H9 (cell line): ENCODE measurements at regions not wholly inside any gene's neighbourhood (a gene's known extent, or its start where the extent isn't known, plus 50 kb on each side); places are given as distances from the start of the nearest gene placed in this dataset.

Experiments used
- DNase-seq: peaks from one replicate; pipeline ENCODE4 v3.0.0-alpha.2; 2017
- H2AFZ ChIP-seq: one replicate; pipeline ENCODE4 v1.6.1; 2013; ENCODE audit warnings: mild to moderate bottlenecking, low read length, control low read depth, moderate library complexity
- H2AK5ac ChIP-seq: 2 replicates; pipeline ENCODE4 v1.6.1; 2013; ENCODE audit warnings: low read length, control low read depth, mixed read lengths; ENCODE audit not compliant: insufficient read length
- H2BK120ac ChIP-seq: one replicate; pipeline ENCODE4 v1.6.1; 2013; ENCODE audit warnings: low read depth, mild to moderate bottlenecking, low read length, control low read depth, inconsistent platforms; ENCODE audit not compliant: poor library complexity, severe bottlenecking
- H2BK12ac ChIP-seq: 2 replicates; pipeline ENCODE4 v1.6.1; 2013; ENCODE audit warnings: low read length, control low read depth, mixed read lengths, low read depth; ENCODE audit not compliant: insufficient read length
- H2BK15ac ChIP-seq: 2 replicates; pipeline ENCODE4 v1.6.1; 2013; ENCODE audit warnings: low read depth, low read length, control low read depth
- H2BK20ac ChIP-seq: one replicate; pipeline ENCODE4 v1.6.1; 2013; ENCODE audit warnings: low read depth, mild to moderate bottlenecking, low read length, control low read depth, inconsistent platforms; ENCODE audit not compliant: poor library complexity, severe bottlenecking
- H2BK5ac ChIP-seq: 2 replicates; pipeline ENCODE4 v1.6.1; 2013; ENCODE audit warnings: low read length, control low read depth, mixed read lengths; ENCODE audit not compliant: insufficient read length
- H3K14ac ChIP-seq: 2 replicates; pipeline ENCODE4 v1.6.1; 2013; ENCODE audit warnings: low read length, control low read depth; ENCODE audit not compliant: insufficient read depth
- H3K18ac ChIP-seq: 2 replicates; pipeline ENCODE4 v1.6.1; 2013; ENCODE audit warnings: low read depth, mild to moderate bottlenecking, mixed read lengths, low read length, control low read depth; ENCODE audit not compliant: insufficient read length
- H3K23ac ChIP-seq: 2 replicates; pipeline ENCODE4 v1.6.1; 2013; ENCODE audit warnings: low read length, control low read depth, mixed read lengths, low read depth; ENCODE audit not compliant: insufficient read length
- H3K23me2 ChIP-seq: 2 replicates; pipeline ENCODE4 v1.6.1; 2013; ENCODE audit warnings: low read depth, mild to moderate bottlenecking, mixed read lengths, low read length, control low read depth; ENCODE audit not compliant: insufficient read length, poor library complexity, severe bottlenecking
- H3K27ac ChIP-seq: 2 replicates; pipeline ENCODE4 v1.5.1; 2013; ENCODE audit warnings: low read length, control low read depth, mixed read lengths, low read depth; ENCODE audit not compliant: insufficient read length
- H3K27me3 ChIP-seq: 2 replicates; pipeline ENCODE4 v1.6.1; 2013; ENCODE audit warnings: low read length, control low read depth, inconsistent platforms; ENCODE audit not compliant: insufficient read depth
- H3K4ac ChIP-seq: 2 replicates; pipeline ENCODE4 v1.6.1; 2013; ENCODE audit warnings: low read depth, mild to moderate bottlenecking, control low read depth, inconsistent platforms, low read length, moderate library complexity
- H3K4me1 ChIP-seq: 2 replicates; pipeline ENCODE4 v1.6.1; 2013; ENCODE audit warnings: low read length, control low read depth, inconsistent platforms; ENCODE audit not compliant: insufficient read depth
- H3K4me2 ChIP-seq: 2 replicates; pipeline ENCODE4 v1.6.1; 2013; ENCODE audit warnings: low read length, control low read depth, mixed read lengths; ENCODE audit not compliant: insufficient read length, insufficient read depth
- H3K56ac ChIP-seq: 2 replicates; pipeline ENCODE4 v1.6.1; 2013; ENCODE audit warnings: low read depth, mild to moderate bottlenecking, mixed read lengths, low read length, control low read depth; ENCODE audit not compliant: insufficient read length
- H3K79me1 ChIP-seq: 2 replicates; pipeline ENCODE4 v1.6.1; 2013; ENCODE audit warnings: low read depth, mild to moderate bottlenecking, moderate library complexity, low read length, control low read depth, inconsistent platforms; ENCODE audit not compliant: insufficient read depth, poor library complexity, severe bottlenecking
- H3K79me2 ChIP-seq: 2 replicates; pipeline ENCODE4 v1.6.1; 2013; ENCODE audit warnings: low read length, control low read depth, inconsistent platforms; ENCODE audit not compliant: insufficient read depth
- H3K9ac ChIP-seq: 2 replicates; pipeline ENCODE4 v1.6.1; 2013; ENCODE audit warnings: low read length, control low read depth, mixed read lengths; ENCODE audit not compliant: insufficient read length; ENCODE audit errors: extremely low read depth
- H3K9me3 ChIP-seq: one replicate; pipeline ENCODE4 v1.6.1; 2013; ENCODE audit warnings: low read depth, low read length, inconsistent platforms; ENCODE audit not compliant: control insufficient read depth
- H3T11ph ChIP-seq: one replicate; pipeline ENCODE4 v1.6.1; 2013; ENCODE audit warnings: mild to moderate bottlenecking, low read length, control low read depth, inconsistent platforms
- H4K20me1 ChIP-seq: one replicate; pipeline ENCODE4 v1.6.1; 2013; ENCODE audit not compliant: control insufficient read depth, insufficient read length, insufficient read depth
- H4K5ac ChIP-seq: 2 replicates; pipeline ENCODE4 v1.6.1; 2013; ENCODE audit warnings: low read depth, mild to moderate bottlenecking, mixed read lengths, low read length, control low read depth; ENCODE audit not compliant: insufficient read length
- H4K8ac ChIP-seq: replicated peaks from 2 replicates; pipeline ENCODE4 v1.6.1; 2013; ENCODE audit warnings: low read length, control low read depth, mixed read lengths, low read depth; ENCODE audit not compliant: insufficient read length
- H4K91ac ChIP-seq: 2 replicates; pipeline ENCODE4 v1.6.1; 2013; ENCODE audit warnings: low read depth, mild to moderate bottlenecking, moderate library complexity, mixed read lengths, low read length, control low read depth; ENCODE audit not compliant: insufficient read length
- H3K27ac Mint-ChIP-seq, 3 experiments: 2 replicates in 2 of 3; 3 replicates in 1 of 3; pipeline ENCODE4 v1.8.0; 2020 to 2021; ENCODE audit warnings: mixed read lengths in 3 of 3, mild to moderate bottlenecking in 1 of 3, moderate library complexity in 1 of 3
- H3K27me3 Mint-ChIP-seq: 2 replicates; pipeline ENCODE4 v1.8.0; 2021; ENCODE audit warnings: low read depth, mild to moderate bottlenecking, moderate library complexity, mixed read lengths
- H3K36me3 Mint-ChIP-seq, 3 experiments: 2 replicates in 2 of 3; 3 replicates in 1 of 3; pipeline ENCODE4 v1.8.0; 2020 to 2021; ENCODE audit warnings: low read depth in 3 of 3, mixed read lengths in 3 of 3; ENCODE audit not compliant: insufficient read depth in 1 of 3
- H3K4me1 Mint-ChIP-seq, 2 experiments: 2 replicates each; pipeline ENCODE4 v1.8.0; 2020; ENCODE audit warnings: mixed read lengths in 2 of 2
- H3K4me3 Mint-ChIP-seq, 2 experiments: 2 replicates in 1 of 2; 3 replicates in 1 of 2; pipeline ENCODE4 v1.8.0; 2020 to 2021; ENCODE audit warnings: mild to moderate bottlenecking in 2 of 2, mixed read lengths in 2 of 2, moderate library complexity in 1 of 2
- H3K9me3 Mint-ChIP-seq, 2 experiments: 2 replicates in 1 of 2; 3 replicates in 1 of 2; pipeline ENCODE4 v1.8.0; 2020; ENCODE audit warnings: mild to moderate bottlenecking in 2 of 2, mixed read lengths in 2 of 2, moderate library complexity in 1 of 2
- TF ChIP-seq, protein P1 (sequence below): fragments of 200-600 bp; sonication (generic); conservative IDR thresholded peaks from 3 replicates; pipeline ENCODE4 v1.8.0; 2021; ENCODE audit warnings: antibody characterized with exemption, mild to moderate bottlenecking

DNA sequence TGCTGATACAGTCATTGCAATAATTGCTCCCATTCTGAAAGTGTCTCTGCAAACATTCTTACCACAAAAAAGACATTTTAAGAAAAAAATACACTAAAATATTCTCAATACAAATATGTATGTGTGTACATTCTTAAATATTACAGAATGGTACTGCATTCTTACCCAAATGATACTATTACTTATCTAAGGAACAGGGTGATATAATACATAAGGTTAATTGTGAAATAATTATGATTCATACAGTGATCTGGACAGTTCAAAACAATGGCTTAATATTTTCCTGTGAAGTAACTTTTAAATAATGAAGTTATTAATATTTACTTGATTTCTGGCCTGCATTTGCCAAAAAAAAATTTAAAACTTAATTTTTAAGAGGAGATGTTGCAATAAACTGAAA lies 694.6 kb downstream of the TUSC7 start:
- Histone ChIP-seq H3T11ph (no peak overlapping the region), H3K79me2 (no peaks in the 10 kb centered on the region), H2BK5ac (no peak overlapping the region), H3K27ac (no peak overlapping the region), H3K27me3 (no peaks in the 10 kb centered on the region; the same call in 1 of the 2 replicates), H3K56ac (no peak overlapping the region), H2BK120ac (no peak overlapping the region), H3K9me3 (no peaks in the 10 kb centered on the region), H2AK5ac (no peak overlapping the region), H2BK20ac (no peak overlapping the region), H3K23ac (no peak overlapping the region), H2BK12ac (no peak overlapping the region), H3K23me2 (no peaks in the 10 kb centered on the region), H4K8ac (no peak overlapping the region), H3K4ac (no peak overlapping the region), H3K4me1 (peaks cover 9% of the 10 kb centered on the region; the same call in 1 of the 2 replicates), H2AFZ (no peak overlapping the region), H4K5ac (no peak overlapping the region), H3K9ac (no peak overlapping the region), H3K4me2 (no peak overlapping the region), H3K14ac (no peak overlapping the region), H3K79me1 (no peaks in the 10 kb centered on the region), H4K20me1 (no peaks in the 10 kb centered on the region), H2BK15ac (no peak overlapping the region), H3K18ac (no peak overlapping the region), H4K91ac (no peak overlapping the region)
- Mint-ChIP-seq H3K4me1 (peaks cover 53 to 68% of the 10 kb centered on the region in 2 experiments), H3K27me3 (peaks cover 27% of the 10 kb centered on the region), H3K9me3 (no peaks in the 10 kb centered on the region; a peak in 1 of 5 replicates), H3K36me3 (peaks cover 0 to 2% (median under 1%) of the 10 kb centered on the region in 3 experiments; a peak in 1 of 7 replicates), H3K4me3 (no peak overlapping the region), H3K27ac (no peak overlapping the region)
- TF ChIP-seq, protein P1, sequence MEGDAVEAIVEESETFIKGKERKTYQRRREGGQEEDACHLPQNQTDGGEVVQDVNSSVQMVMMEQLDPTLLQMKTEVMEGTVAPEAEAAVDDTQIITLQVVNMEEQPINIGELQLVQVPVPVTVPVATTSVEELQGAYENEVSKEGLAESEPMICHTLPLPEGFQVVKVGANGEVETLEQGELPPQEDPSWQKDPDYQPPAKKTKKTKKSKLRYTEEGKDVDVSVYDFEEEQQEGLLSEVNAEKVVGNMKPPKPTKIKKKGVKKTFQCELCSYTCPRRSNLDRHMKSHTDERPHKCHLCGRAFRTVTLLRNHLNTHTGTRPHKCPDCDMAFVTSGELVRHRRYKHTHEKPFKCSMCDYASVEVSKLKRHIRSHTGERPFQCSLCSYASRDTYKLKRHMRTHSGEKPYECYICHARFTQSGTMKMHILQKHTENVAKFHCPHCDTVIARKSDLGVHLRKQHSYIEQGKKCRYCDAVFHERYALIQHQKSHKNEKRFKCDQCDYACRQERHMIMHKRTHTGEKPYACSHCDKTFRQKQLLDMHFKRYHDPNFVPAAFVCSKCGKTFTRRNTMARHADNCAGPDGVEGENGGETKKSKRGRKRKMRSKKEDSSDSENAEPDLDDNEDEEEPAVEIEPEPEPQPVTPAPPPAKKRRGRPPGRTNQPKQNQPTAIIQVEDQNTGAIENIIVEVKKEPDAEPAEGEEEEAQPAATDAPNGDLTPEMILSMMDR: no peak
- no peak for DNase-seq
